A673 (cell line): ENCODE measurements at regions not wholly inside any gene's neighbourhood (a gene's known extent, or its start where the extent isn't known, plus 50 kb on each side); places are given as distances from the start of the nearest gene placed in this dataset.

Experiments
- BruUV-seq: library from RNA; stranded (reverse); fragments of 400-500 nt; replicated peaks from 2 replicates; lab custom pipeline; 2021; lab: Mats Ljungman, UMichigan
- CTCF ChIA-PET: fragments of 300-600 bp; sonication (Branson Sonifier 250); formaldehyde crosslinking; loops from one replicate; lab custom pipeline; 2022; ENCODE audit warnings: antibody characterized with exemption; lab: Charles Lee
- POLR2A ChIA-PET: fragments of 300-600 bp; sonication (Branson Sonifier 250); formaldehyde crosslinking; loops from one replicate; lab custom pipeline; 2022; ENCODE audit warnings: antibody characterized with exemption; ENCODE audit not compliant: low non-redundant PET; lab: Charles Lee
- DNase-seq: peaks from one replicate; pipeline ENCODE4 v3.0.0-alpha.2; 2015; ENCODE audit warnings: low spot score
- H3K27ac ChIP-seq: fragments of 200-600 bp; sonication (generic); 2 replicates; pipeline ENCODE4 v1.5.1; 2016; ENCODE audit warnings: mixed run types, low read depth, mild to moderate bottlenecking, mixed read lengths, antibody characterized with exemption, low read length; ENCODE audit not compliant: poor library complexity, severe bottlenecking
- H3K27me3 ChIP-seq: fragments of 200-600 bp; sonication (generic); replicated peaks from 2 replicates; pipeline ENCODE4 v1.6.1; 2017; ENCODE audit warnings: mixed run types, low read depth, mild to moderate bottlenecking, mixed read lengths, antibody characterized with exemption, low read length; ENCODE audit not compliant: insufficient read depth, poor library complexity
- H3K36me3 ChIP-seq: fragments of 200-600 bp; sonication (generic); 2 replicates; pipeline ENCODE4 v1.6.1; 2016; ENCODE audit warnings: mixed run types, mild to moderate bottlenecking, mixed read lengths, antibody characterized with exemption, low read length; ENCODE audit not compliant: insufficient read depth, poor library complexity, severe bottlenecking
- H3K4me1 ChIP-seq: fragments of 200-600 bp; sonication (generic); 2 replicates; pipeline ENCODE4 v1.6.1; 2017; ENCODE audit warnings: mixed run types, mild to moderate bottlenecking, mixed read lengths, antibody characterized with exemption, low read length; ENCODE audit not compliant: insufficient read depth, poor library complexity, severe bottlenecking
- H3K4me3 ChIP-seq: fragments of 200-600 bp; sonication (generic); 2 replicates; pipeline ENCODE4 v1.5.1; 2016; ENCODE audit warnings: low read depth, mixed run types, mild to moderate bottlenecking, mixed read lengths, low read length; ENCODE audit not compliant: poor library complexity, severe bottlenecking
- H3K9me3 ChIP-seq: fragments of 200-600 bp; sonication (generic); 2 replicates; pipeline ENCODE4 v1.6.1; 2016; ENCODE audit warnings: mixed run types, low read depth, mild to moderate bottlenecking, mixed read lengths, antibody characterized with exemption, low read length; ENCODE audit not compliant: poor library complexity, severe bottlenecking
- CTCF ChIP-seq: fragments of 300-800, 200-600 bp; sonication (generic); conservative IDR thresholded peaks from 2 replicates; pipeline ENCODE4 v1.5.1; 2017; ENCODE audit warnings: low read depth, mild to moderate bottlenecking, antibody characterized with exemption, low read length, moderate library complexity, mixed read lengths
- EZH2 ChIP-seq: fragments of 200-600 bp; sonication (generic); IDR thresholded peaks from 2 replicates; pipeline ENCODE4 v1.6.1; 2017; ENCODE audit warnings: borderline replicate concordance, low read depth, mild to moderate bottlenecking, mixed read lengths, antibody characterized with exemption, low read length; ENCODE audit not compliant: poor library complexity, severe bottlenecking
- intact Hi-C: fragments of 100-400 bp; cut with micrococcal nuclease; formaldehyde crosslinking; loops from one replicate; pipeline ENCODE4 v1.10.0; 2022; ENCODE audit not compliant: unreplicated experiment

GRCh38 chr6:156280065-156280464, 497.1 kb upstream of the ARID1B start:
- Histone ChIP-seq H3K27me3 (no peaks in the 10 kb centered on the region), H3K9me3 (peaks cover 10% of the 10 kb centered on the region), H3K27ac (no peak overlapping the region), H3K4me1 (no peaks in the 10 kb centered on the region), H3K4me3 (no peak overlapping the region), H3K36me3 (no peaks in the 10 kb centered on the region)
- no TSS peak for BruUV-seq
- intact Hi-C loops = no loop called here
- ChIA-PET POLR2A (no interaction called here), CTCF (interaction anchor here (0.6 kb wide), 1 partner anchor 285 kb away, joined by 3 read pairs; no protein-coding TSS in a partner anchor)
- DNase-seq = no peak
- TF ChIP-seq EZH2 (no peak), CTCF (no peak)

GRCh38 chr6:156279261-156279969, 497.8 kb upstream of the ARID1B start:
- TF ChIP-seq EZH2 (no peak), CTCF (no peak)
- ChIA-PET CTCF (no interaction called here), POLR2A (no interaction called here)
- no peak overlapping the region for H3K4me3 ChIP-seq
- H3K36me3 ChIP-seq = no peaks in the 10 kb centered on the region
- no peaks in the 10 kb centered on the region for H3K27me3 ChIP-seq
- no peak overlapping the region for H3K27ac ChIP-seq
- no peak for DNase-seq
- H3K9me3 ChIP-seq = peaks cover 10% of the 10 kb centered on the region
- H3K4me1 ChIP-seq = no peaks in the 10 kb centered on the region
- no TSS peak for BruUV-seq
- intact Hi-C loops = no loop called here

GRCh38 chr6:156273065-156273711, 504.0 kb upstream of the ARID1B start:
- CTCF ChIA-PET = no interaction called here

More at GRCh38 chr6:156273065-156273711, 504.0 kb upstream of the ARID1B start:
- BruUV-seq = no TSS peak
- no peak overlapping the region for H3K4me3 ChIP-seq
- no peaks in the 10 kb centered on the region for H3K36me3 ChIP-seq
- DNase-seq = no peak
- H3K27me3 ChIP-seq = no peaks in the 10 kb centered on the region
- no peak for TF ChIP-seq CTCF
- no peak for TF ChIP-seq EZH2
- intact Hi-C loops = no loop called here
- no peak overlapping the region for H3K27ac ChIP-seq
- POLR2A ChIA-PET = no interaction called here
- H3K4me1 ChIP-seq = no peaks in the 10 kb centered on the region
- peaks cover 10% of the 10 kb centered on the region for H3K9me3 ChIP-seq
